Astrocyte of the spinal cord (primary cell): ENCODE measurements at regions not wholly inside any gene's neighbourhood (a gene's known extent, or its start where the extent isn't known, plus 50 kb on each side); places are given as distances from the start of the nearest gene placed in this dataset.
"Not testable (repeated sequence)": the region's sequence is repeated elsewhere in the genome, so short reads cannot be mapped to it uniquely, and the experiment has no call there.

Experiments
- DNase-seq: peaks from one replicate; pipeline ENCODE4 v3.0.0; 2011; ENCODE audit warnings: low read depth, low spot score
- H3K4me3 ChIP-seq: 2 replicates; pipeline ENCODE4 v1.5.1; 2011; ENCODE audit warnings: low read depth, mild to moderate bottlenecking, low read length, moderate library complexity
- in situ Hi-C: cut with HindIII; loops from 2 replicates; pipeline ENCODE4 v1.10.0; 2017; ENCODE audit warnings: low sequenced_read_pairs
- TF ChIP-seq, protein P1 (sequence below): IDR thresholded peaks from 2 replicates; pipeline ENCODE4 v1.5.1; 2012; ENCODE audit warnings: low read depth, mild to moderate bottlenecking, low read length, inconsistent platforms

DNA sequence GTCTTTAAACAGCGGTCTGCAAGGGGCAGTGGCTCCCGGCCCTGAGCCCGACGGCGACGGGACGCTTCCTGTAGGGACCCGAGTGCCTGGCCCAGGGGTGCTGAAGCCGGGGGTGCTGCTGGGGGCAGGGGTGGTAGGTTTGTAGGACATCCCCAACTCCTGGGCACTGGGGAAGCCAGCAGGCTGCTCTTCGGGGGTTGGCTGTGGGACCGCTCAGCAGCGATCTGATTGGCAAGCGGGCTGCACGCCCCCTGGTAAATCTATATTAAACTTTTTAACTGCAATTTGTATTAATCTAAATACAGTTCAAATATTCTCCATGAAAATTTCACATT lies 1510.0 kb downstream of the FOXD4L5 start:
- in situ Hi-C loops, DNase-seq, H3K4me3 ChIP-seq: not testable (repeated sequence)

DNA sequence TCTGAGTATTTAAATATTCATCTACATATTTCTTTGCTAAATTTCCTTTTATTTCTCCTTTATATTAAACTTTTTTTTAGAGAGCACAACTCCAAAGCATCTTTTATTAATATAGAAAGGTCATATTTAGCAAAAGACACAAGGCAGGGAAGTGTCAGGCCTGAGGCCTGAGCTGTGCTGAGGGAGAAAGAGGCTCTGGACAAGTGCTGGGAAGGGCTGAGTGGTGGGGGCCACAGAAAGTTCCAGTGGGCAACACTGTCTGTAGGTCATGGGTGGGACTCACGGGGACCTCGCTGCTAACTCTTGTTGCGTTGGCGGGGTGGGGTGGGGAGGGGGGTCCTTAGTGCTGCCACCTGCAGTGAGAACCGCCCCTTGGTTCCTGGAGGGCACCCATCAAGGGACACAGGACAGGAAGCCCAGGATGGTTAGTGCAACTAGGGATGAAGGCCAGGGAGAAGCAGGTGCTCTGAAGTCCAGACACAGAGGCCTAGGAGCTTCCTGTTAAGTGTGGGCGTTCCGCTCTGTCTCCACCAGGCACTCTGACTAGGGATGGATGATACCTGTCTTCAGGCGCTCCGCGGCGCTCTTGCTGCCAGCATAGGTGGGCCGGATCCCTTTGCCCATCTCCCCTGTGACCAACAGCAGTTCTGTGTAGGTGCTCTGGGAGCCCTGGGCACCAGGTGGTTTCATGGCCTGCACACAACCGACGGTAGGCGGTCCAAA lies 1510.5 kb downstream of the FOXD4L5 start:
- DNase-seq: not testable (repeated sequence)

DNA sequence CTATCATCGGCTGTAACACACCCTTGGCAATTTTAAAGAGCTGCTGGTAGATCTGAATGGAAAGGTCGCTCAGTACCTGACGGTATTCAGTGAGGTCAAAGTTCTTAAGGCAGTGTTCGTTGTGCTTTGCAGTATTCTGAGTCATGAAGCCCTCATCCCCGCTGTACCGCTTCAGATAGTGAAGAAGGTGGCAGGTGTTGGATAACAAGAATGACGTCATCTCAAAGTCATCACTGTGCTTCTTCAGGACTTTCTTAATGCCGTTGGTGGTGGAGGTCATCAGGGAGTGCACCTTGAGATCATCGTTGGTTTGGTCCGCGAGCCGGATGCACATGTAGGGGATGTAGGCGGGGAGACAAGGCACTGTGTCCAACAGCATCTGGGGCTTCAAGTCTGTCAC lies 1522.8 kb downstream of the FOXD4L5 start:
- in situ Hi-C loops, H3K4me3 ChIP-seq, DNase-seq: not testable (repeated sequence)

More for the DNA sequence above, 1510.5 kb downstream of the FOXD4L5 start:
- H3K4me3 ChIP-seq, in situ Hi-C loops: not testable (repeated sequence)

DNA sequence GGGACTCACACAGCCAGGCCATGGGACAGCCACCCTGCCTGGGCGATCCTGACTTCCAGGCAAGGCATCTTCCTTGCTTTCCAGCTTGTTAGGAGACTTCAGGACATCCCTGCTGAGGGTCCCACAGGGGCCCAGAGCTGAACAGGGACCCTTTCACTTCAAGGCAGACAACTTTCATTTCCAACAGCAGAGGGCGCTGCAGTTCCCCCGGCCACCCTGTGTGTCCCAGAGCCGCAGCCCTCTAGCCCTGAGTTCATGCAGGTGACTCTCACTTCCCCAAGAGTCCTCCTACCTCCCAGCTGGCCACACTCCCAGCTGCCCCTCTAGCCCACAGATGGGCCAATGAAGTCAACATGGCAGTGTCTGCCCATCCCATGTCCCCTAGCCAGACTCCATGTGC lies 1556.0 kb downstream of the FOXD4L5 start:
- H3K4me3 ChIP-seq, DNase-seq, in situ Hi-C loops: not testable (repeated sequence)

DNA sequence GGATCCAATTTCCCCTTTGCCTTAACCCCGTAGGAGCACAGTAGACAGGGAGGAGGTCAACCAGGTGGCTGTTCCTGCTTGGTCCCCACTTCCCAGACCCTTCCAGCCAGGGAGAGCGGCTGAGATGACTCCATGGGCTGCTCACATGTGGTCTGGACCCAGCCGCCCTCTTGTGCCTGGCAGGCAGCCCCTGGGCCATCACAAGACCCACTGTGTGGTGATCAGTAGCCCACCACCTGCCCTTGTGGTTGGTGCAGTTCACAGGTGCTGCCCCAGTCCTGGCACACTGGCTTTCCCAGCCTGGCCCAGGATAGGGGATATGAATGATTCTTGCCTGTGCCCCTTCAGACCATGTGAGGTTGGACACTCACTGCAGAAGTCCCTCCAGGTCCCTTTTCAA lies 1556.7 kb downstream of the FOXD4L5 start:
- TF ChIP-seq, protein P1, sequence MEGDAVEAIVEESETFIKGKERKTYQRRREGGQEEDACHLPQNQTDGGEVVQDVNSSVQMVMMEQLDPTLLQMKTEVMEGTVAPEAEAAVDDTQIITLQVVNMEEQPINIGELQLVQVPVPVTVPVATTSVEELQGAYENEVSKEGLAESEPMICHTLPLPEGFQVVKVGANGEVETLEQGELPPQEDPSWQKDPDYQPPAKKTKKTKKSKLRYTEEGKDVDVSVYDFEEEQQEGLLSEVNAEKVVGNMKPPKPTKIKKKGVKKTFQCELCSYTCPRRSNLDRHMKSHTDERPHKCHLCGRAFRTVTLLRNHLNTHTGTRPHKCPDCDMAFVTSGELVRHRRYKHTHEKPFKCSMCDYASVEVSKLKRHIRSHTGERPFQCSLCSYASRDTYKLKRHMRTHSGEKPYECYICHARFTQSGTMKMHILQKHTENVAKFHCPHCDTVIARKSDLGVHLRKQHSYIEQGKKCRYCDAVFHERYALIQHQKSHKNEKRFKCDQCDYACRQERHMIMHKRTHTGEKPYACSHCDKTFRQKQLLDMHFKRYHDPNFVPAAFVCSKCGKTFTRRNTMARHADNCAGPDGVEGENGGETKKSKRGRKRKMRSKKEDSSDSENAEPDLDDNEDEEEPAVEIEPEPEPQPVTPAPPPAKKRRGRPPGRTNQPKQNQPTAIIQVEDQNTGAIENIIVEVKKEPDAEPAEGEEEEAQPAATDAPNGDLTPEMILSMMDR: no peak
- DNase-seq: no peak
- in situ Hi-C loops: no loop called here
- H3K4me3 ChIP-seq: no peak overlapping the region

DNA sequence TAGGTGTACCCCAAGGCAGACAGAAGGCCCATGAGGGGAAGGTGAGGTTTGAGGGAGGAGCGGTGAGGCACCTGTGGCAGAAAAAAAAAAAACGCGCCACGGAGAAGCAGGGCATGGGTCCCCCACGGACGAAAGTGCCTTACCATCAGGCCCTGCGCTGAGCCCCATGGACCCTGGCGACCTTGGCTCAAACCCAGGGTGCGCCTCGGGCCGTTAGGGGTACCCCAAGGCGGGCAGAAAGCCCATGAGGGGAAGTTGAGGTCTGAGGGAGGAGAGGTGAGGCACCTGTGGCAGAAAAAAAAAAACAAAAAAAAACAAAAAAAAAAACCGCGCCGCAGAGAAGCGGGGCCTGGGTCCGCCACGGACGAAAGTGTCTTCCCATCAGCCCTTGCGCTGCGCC lies 1576.7 kb downstream of the FOXD4L5 start:
- DNase-seq, in situ Hi-C loops, H3K4me3 ChIP-seq: not testable (repeated sequence)

DNA sequence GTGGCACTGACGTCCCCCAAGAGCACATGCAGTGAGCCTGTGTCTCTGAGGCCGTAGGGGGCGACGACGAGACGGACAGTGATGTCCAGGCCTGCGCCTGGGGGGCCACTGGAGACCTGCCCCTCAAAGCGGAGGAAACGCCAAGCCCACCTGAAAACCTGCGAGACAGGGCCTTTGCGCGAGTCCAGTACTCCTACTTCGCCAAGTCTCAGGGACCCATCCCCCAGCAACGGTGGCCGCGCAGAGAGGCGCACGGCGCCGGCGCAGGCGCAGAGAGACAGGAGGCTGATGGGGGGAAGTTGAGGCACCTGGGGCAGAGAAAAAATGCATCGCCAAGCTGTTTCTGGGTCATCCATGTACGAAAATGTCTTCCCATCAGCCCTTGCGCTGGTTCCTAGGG lies 1580.6 kb downstream of the FOXD4L5 start:
- DNase-seq, H3K4me3 ChIP-seq, in situ Hi-C loops: not testable (repeated sequence)

DNA sequence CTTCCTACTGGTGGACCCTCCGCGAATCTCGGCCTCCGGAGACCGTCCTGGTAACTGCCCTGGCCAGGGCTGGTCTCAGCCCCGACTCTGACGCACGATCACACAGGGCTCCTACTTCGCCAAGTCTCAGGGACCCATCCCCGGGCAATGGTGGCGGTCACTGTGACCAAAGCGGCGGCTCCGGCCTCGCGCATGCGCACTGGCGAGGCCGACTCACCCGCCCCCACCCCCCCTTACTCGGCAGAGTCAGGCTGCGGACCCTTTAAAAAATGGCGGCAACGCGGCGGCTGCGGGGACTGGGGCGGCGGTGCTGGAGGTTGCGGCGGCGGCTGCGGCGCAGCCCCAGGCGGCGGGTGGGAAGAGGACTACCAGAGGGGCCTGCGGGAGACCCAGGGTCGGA lies 1581.3 kb downstream of the FOXD4L5 start:
- in situ Hi-C loops: not testable (repeated sequence)
- DNase-seq: peak; percentile 18
- H3K4me3 ChIP-seq: peak overlapping the region; percentile 27

DNA sequence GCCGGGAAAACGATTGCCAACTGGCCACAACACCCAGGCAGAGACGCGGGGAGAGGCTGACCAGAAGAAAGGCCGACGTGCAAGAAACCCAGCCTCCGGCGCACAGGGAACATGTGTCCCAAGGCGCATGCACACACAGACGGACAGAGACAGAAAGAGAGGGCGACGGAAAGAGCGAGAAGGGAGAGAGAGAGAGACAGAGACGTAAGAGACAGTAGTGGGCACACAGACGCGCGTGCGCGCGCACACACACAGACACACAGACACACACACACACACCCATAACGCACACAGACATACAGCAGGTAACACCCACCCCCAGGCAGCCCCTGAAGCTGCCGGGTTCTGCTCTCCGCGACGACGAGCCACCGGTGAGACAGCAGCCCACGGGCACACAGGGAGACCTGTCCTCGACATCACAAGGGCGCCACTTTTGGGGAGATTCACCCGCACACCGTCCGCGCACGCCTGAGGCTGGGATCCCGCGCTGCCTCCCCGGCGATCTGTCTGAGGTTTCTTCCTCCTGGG lies 1581.8 kb downstream of the FOXD4L5 start:
- in situ Hi-C loops, DNase-seq, H3K4me3 ChIP-seq: not testable (repeated sequence)
